ENCODE measurements at regions not wholly inside any gene's neighbourhood (a gene's known extent, or its start where the extent isn't known, plus 50 kb on each side); places are given as distances from the start of the nearest gene placed in this dataset.

DNA sequence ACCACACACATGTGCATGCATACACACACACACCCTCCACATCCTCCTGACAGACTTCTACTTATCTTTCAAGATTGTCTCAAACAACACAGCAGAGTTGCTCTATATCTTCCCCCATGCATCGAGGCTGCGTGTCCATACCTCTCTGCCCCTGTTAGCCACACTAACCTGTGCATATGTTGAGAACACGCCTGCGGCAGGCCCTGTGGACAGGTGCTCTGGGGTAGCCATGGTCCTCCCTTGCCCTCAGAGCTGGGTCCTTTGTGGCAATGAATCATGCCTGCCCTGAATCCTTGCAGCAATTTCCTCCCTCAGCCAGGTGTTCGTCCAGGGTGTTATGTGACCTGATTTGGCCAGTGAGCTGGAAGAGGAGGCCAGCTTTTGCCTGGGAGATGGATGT lies 213.3 kb downstream of the KATNAL1 start:
- Mint-ChIP-seq H3K27ac (no peak overlapping the region), H3K27me3 (ENCODE audit: insufficient read depth) (peaks cover 5% of the 10 kb centered on the region), H3K4me1 (ENCODE audit: low read depth) (no peaks in the 10 kb centered on the region), H3K36me3 (ENCODE audit: low read depth) (no peaks in the 10 kb centered on the region), H3K4me3 (no peak overlapping the region), H3K9me3 (no peaks in the 10 kb centered on the region)
- intact Hi-C loops (cut with micrococcal nuclease): no loop called here
- DNase-seq (ENCODE audit: low spot score): no peak

DNA sequence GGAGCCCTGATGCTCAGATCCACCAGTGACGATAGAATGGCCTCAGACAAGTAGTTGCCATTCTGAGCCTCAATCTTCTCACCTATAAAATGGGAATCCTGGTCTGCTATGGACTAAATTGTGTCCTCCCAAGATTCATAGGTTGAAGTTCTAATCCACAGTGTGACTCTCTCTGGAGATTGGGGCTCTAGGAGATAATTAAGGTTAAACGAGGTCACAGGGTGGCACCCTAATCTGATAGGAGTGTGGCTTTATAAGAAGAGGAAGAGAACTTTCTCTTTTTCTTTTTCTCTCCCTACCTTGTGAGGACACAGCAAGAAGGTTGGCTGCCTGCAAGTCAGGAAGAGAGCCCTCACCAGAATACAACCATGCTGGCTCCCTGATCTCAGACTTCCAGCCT lies 214.1 kb downstream of the KATNAL1 start:
- Mint-ChIP-seq H3K4me1 (ENCODE audit: low read depth) (no peaks in the 10 kb centered on the region), H3K27me3 (ENCODE audit: insufficient read depth) (peaks cover 5% of the 10 kb centered on the region), H3K36me3 (ENCODE audit: low read depth) (no peaks in the 10 kb centered on the region), H3K9me3 (no peaks in the 10 kb centered on the region), H3K27ac (no peak overlapping the region), H3K4me3 (no peak overlapping the region)
- no peak for DNase-seq (ENCODE audit: low spot score)
- intact Hi-C loops (cut with micrococcal nuclease): no loop called here

DNA sequence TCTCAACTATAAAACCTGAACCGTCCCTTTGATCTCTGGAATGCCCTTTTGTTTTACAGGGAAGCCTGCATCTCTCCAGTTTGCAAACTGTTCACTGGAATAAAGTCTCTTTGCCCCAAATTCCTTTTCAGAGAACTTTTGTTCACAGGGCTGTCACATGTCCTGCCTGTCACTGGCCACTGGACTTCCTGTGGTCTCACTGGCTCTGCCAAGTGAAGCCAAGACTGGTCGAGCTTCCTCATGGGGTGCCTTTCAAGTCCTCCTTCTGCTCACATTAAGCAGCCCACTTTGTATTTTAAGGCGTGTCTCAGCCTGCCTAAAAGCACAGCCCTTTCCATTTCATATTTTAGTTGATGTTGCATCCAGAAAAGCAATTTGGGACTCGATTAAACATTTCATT lies 215.7 kb downstream of the KATNAL1 start:
- Mint-ChIP-seq H3K27ac (no peak overlapping the region), H3K36me3 (ENCODE audit: low read depth) (no peaks in the 10 kb centered on the region), H3K4me1 (ENCODE audit: low read depth) (no peaks in the 10 kb centered on the region), H3K27me3 (ENCODE audit: insufficient read depth) (peaks cover 5% of the 10 kb centered on the region), H3K9me3 (no peaks in the 10 kb centered on the region), H3K4me3 (no peak overlapping the region)
- DNase-seq (ENCODE audit: low spot score): no peak
- intact Hi-C loops (cut with micrococcal nuclease): no loop called here

DNA sequence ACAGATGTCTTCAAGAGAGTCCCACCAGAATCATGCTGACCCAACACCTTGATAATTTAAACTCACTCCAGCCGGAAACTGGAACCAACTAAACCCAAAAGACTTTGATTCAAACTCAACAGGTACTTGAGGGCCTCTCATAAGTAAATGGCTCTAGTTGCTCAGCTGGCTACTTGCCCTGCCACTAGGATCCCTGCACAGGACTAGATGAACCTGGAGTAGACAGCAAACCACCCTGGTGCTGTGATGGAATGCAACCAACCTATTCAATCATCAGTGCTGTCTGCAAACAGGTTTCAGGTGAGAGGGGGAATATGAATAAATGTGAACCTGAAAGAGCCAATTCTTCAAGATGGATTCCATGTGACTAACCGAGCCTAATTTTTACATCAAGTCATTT lies 216.3 kb downstream of the KATNAL1 start:
- Mint-ChIP-seq H3K27ac (no peak overlapping the region), H3K27me3 (ENCODE audit: insufficient read depth) (peaks cover 4% of the 10 kb centered on the region), H3K4me1 (ENCODE audit: low read depth) (no peaks in the 10 kb centered on the region), H3K4me3 (no peak overlapping the region), H3K36me3 (ENCODE audit: low read depth) (no peaks in the 10 kb centered on the region), H3K9me3 (no peaks in the 10 kb centered on the region)
- DNase-seq (ENCODE audit: low spot score): no peak
- intact Hi-C loops (cut with micrococcal nuclease): no loop called here

DNA sequence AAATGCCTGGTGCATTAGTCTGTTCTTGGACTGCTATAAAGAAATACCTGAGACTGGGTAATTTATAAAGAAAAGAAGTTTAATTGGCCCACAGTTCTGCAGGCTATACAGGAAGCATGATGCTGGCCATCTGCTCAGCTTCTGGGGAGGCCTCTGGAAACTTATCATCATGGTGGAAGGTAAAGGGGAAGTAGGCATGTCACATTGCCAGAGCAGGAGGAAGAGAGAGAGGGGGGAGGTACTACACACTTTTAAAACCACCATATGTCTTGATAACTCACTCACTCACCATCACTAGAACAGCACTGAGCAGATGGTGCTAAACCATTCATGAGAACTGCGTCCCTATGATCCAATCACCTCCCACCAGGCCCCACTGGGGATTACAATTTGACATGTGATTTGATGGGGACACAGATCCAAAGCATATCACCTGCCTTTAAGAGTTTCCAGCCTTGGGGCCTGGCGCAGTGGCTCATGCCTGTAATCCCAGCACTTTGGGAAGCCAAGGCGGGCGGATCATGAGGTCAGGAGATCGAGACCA lies 219.0 kb downstream of the KATNAL1 start:
- Mint-ChIP-seq H3K9me3 (no peaks in the 10 kb centered on the region), H3K27me3 (ENCODE audit: insufficient read depth) (peaks cover 6% of the 10 kb centered on the region), H3K4me1 (ENCODE audit: low read depth) (no peaks in the 10 kb centered on the region), H3K4me3 (no peak overlapping the region), H3K36me3 (ENCODE audit: low read depth) (no peaks in the 10 kb centered on the region), H3K27ac (no peak overlapping the region)
- intact Hi-C loops (cut with micrococcal nuclease): no loop called here
- DNase-seq (ENCODE audit: low spot score): no peak

DNA sequence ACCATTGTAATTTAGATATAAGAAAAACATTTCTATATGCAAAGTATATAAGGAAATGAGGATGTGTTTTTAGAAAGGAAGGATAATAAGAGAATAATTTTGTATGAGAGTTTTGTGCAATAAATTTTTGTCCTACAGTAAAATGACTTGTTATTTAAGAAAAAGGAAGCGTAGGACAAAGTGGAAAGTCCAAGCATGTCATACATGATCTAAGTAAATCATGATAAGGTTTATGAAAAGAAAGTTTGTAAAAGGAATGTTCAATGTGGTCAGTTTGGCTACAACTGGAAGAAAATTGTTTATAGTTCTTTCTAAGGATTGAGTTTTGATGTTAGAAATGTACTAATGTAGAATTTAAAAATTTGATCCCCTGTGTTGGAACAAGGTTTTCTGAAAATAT lies 222.3 kb downstream of the KATNAL1 start:
- intact Hi-C loops (cut with micrococcal nuclease): no loop called here
- no peaks in the 10 kb centered on the region for H3K36me3 Mint-ChIP-seq (ENCODE audit: low read depth)

DNA sequence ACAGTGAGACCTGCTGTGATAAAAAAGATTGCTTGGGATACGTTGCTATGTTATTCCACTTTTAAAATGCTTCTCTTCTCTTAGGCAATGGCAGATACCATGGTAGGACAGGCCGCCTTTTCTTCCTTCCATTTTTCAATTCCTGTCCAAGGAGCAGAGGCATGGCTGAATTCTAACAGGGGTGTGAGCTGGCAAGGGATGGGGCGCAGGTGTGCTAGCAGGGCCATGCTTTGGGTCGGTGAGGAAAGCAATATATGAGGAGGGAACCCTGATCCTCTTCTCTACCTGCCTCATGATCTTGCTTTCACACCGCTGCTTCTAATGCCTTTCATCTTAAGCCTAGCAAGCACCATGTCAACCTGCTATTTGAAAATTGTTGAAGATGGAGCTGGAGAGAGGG lies 225.0 kb downstream of the KATNAL1 start:
- Mint-ChIP-seq H3K27me3 (ENCODE audit: insufficient read depth) (peaks cover 7% of the 10 kb centered on the region), H3K9me3 (no peaks in the 10 kb centered on the region), H3K36me3 (ENCODE audit: low read depth) (no peaks in the 10 kb centered on the region), H3K27ac (no peak overlapping the region), H3K4me3 (no peak overlapping the region), H3K4me1 (ENCODE audit: low read depth) (no peaks in the 10 kb centered on the region)
- intact Hi-C loops (cut with micrococcal nuclease): no loop called here
- no peak for DNase-seq (ENCODE audit: low spot score)

More for the DNA sequence above, 222.3 kb downstream of the KATNAL1 start:
- H3K9me3 Mint-ChIP-seq: no peaks in the 10 kb centered on the region
- H3K4me3 Mint-ChIP-seq: no peak overlapping the region
- no peaks in the 10 kb centered on the region for H3K4me1 Mint-ChIP-seq (ENCODE audit: low read depth)
- no peak overlapping the region for H3K27ac Mint-ChIP-seq
- peaks cover 6% of the 10 kb centered on the region for H3K27me3 Mint-ChIP-seq (ENCODE audit: insufficient read depth)
- DNase-seq (ENCODE audit: low spot score): no peak

DNA sequence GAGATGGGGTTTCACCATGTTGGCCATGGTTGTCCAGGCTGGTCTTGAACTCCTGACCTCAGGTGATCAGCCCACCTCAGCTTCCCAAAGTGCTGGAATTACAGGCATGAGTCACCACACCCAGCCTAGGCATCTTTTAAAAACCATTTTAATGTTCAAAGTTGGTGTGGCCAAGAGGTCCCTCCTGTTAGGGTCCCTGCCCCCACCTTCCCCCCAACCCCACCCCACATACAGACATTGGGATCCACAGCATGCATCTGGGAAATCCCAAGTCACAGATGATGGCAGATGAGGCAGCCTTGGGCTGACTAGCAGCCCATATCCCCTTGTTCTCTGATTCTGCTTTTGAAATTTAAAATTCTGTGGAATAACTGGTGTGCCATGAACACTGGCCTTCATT lies 226.0 kb downstream of the KATNAL1 start:
- Mint-ChIP-seq H3K4me3 (no peak overlapping the region), H3K4me1 (ENCODE audit: low read depth) (no peaks in the 10 kb centered on the region), H3K27ac (no peak overlapping the region), H3K36me3 (ENCODE audit: low read depth) (no peaks in the 10 kb centered on the region), H3K27me3 (ENCODE audit: insufficient read depth) (peaks cover 7% of the 10 kb centered on the region), H3K9me3 (no peaks in the 10 kb centered on the region)
- intact Hi-C loops (cut with micrococcal nuclease): no loop called here
- DNase-seq (ENCODE audit: low spot score): no peak

DNA sequence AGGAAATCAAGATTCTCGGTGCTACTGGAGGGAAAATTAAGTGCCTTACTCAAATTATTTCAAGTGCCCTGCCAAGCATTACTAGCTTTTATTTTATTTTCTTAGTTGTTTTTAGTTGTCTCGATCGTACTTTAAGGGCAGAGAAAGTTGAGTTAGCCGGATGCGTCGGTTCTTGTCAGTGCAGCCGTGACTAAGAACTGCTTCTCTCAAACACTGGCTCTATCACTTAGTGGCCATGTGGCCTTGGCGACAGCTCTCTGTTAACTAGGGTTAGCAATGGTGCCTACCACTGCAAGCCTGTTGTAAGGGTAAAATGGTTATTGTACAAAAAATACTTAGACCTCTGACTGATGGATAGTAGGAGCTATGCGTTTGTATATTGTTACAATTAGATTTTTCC lies 227.8 kb downstream of the KATNAL1 start:
- H3K4me1 Mint-ChIP-seq (ENCODE audit: low read depth): no peaks in the 10 kb centered on the region
- no peaks in the 10 kb centered on the region for H3K9me3 Mint-ChIP-seq

DNA sequence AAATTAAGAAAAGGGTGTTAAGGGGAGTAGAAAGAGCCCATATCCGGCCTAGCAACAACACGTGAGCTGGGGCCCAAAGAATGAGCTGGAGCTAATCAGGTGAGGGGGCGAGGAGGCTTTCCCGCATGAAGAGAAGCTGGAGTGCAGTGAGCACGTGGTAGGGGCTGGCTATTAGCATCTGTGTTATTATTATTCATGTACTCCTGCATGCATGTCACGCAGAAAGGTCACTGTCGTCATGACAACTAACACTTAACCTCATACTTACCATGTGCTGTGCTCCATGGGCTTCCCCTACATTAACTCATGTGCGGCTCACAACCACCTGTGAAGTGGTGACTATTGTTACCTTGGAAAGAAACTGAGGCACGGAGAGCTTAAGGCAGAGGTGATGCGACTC lies 227.6 kb upstream of the UBL3 start:
- H3K27me3 Mint-ChIP-seq (ENCODE audit: insufficient read depth): peaks cover 1% of the 10 kb centered on the region
- H3K36me3 Mint-ChIP-seq (ENCODE audit: low read depth): no peaks in the 10 kb centered on the region
- H3K4me1 Mint-ChIP-seq (ENCODE audit: low read depth): no peaks in the 10 kb centered on the region
- intact Hi-C loops (cut with micrococcal nuclease): no loop called here
- DNase-seq (ENCODE audit: low spot score): no peak
- H3K27ac Mint-ChIP-seq: no peak overlapping the region
- H3K9me3 Mint-ChIP-seq: no peaks in the 10 kb centered on the region
- H3K4me3 Mint-ChIP-seq: no peak overlapping the region

More for the DNA sequence above, 227.8 kb downstream of the KATNAL1 start:
- Mint-ChIP-seq H3K4me3 (no peak overlapping the region), H3K36me3 (ENCODE audit: low read depth) (no peaks in the 10 kb centered on the region), H3K27me3 (ENCODE audit: insufficient read depth) (peaks cover 7% of the 10 kb centered on the region), H3K27ac (no peak overlapping the region)
- intact Hi-C loops (cut with micrococcal nuclease): no loop called here
- DNase-seq (ENCODE audit: low spot score): no peak

DNA sequence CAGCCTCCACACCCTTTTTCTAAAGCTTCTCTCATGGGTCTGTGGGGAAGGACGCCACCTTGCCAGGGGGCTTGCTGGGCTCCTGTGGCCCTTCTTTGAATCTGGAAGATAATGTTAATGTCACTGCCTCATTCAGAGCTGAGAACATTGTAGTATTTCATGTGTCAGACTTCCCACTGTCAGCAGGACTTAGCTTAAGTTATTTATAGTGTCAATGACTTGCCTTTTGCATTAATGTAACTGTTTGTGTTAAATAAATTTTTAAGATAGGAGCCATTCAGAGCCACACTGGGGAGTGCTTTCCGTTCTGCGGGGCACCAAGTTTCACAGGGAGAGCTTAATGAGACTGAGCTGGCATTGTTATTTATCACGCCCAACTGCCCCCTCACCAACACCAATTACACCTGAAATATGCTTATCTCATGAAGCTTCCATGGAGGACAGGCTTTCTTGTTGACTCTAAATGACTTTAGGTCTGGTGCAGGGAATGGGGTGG lies 226.9 kb upstream of the UBL3 start:
- no peaks in the 10 kb centered on the region for H3K36me3 Mint-ChIP-seq (ENCODE audit: low read depth)
- H3K4me3 Mint-ChIP-seq: no peak overlapping the region
- H3K9me3 Mint-ChIP-seq: no peaks in the 10 kb centered on the region
- peaks cover 1% of the 10 kb centered on the region for H3K27me3 Mint-ChIP-seq (ENCODE audit: insufficient read depth)
- intact Hi-C loops (cut with micrococcal nuclease): no loop called here
- H3K4me1 Mint-ChIP-seq (ENCODE audit: low read depth): no peaks in the 10 kb centered on the region
- no peak for DNase-seq (ENCODE audit: low spot score)
- H3K27ac Mint-ChIP-seq: no peak overlapping the region

DNA sequence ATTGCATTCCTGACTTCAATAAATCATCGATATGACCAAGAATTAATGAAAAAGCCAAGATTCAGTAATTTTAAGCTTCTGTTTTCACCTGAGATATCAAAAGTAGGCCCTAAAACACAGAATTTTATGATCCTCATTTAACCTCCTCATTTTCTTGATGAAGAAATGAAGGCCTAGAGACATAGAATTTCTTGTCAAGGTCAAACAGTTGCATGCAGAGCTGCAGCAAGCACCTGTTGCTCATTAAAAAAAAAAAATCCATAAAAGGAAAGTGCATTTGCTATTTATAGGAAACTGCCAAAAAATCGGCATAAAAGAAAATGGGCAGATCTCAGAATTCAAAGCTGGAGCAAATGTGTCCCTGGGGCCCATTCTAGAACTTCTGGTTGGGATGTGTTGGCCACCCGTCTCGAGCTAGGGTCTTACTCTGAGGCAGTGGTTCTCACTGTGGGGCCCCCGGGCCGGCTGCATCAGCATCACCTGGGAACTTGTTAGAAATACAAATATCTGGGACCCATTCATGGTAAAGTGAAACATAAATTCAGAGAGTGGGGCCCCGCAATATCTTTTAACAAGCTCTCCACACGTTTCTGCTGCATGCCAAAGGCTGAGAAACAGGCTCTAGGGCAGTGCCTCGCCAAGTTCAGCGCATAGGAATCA lies 224.7 kb upstream of the UBL3 start:
- H3K4me1 Mint-ChIP-seq (ENCODE audit: low read depth): no peaks in the 10 kb centered on the region
- intact Hi-C loops (cut with micrococcal nuclease): no loop called here
- peaks cover 1% of the 10 kb centered on the region for H3K27me3 Mint-ChIP-seq (ENCODE audit: insufficient read depth)
- no peaks in the 10 kb centered on the region for H3K9me3 Mint-ChIP-seq
- no peaks in the 10 kb centered on the region for H3K36me3 Mint-ChIP-seq (ENCODE audit: low read depth)
- no peak overlapping the region for H3K27ac Mint-ChIP-seq
- no peak overlapping the region for H3K4me3 Mint-ChIP-seq
- DNase-seq (ENCODE audit: low spot score): no peak

DNA sequence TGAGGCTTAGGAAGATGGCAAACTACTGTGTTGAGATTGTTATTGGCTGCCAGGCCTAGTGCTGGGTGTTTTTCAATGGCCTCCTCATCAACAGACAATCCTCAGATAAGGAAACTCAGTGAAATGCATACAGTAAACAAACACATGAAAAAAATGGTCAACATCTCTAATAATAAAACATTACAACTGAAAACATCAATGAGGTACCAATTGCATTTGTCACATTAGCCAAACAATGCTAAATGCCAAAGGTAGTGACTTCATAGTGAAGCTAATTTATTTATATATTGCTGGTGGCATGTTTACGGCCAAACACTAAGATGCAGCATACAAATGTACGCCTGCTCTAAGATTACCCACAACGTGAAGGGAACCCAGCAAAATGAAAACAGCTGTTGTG lies 224.0 kb upstream of the UBL3 start:
- no peaks in the 10 kb centered on the region for H3K36me3 Mint-ChIP-seq (ENCODE audit: low read depth)
- no peak overlapping the region for H3K4me3 Mint-ChIP-seq
- intact Hi-C loops (cut with micrococcal nuclease): no loop called here
- DNase-seq (ENCODE audit: low spot score): no peak
- no peaks in the 10 kb centered on the region for H3K4me1 Mint-ChIP-seq (ENCODE audit: low read depth)
- no peak overlapping the region for H3K27ac Mint-ChIP-seq
- no peaks in the 10 kb centered on the region for H3K9me3 Mint-ChIP-seq
- H3K27me3 Mint-ChIP-seq (ENCODE audit: insufficient read depth): peaks cover 1% of the 10 kb centered on the region

DNA sequence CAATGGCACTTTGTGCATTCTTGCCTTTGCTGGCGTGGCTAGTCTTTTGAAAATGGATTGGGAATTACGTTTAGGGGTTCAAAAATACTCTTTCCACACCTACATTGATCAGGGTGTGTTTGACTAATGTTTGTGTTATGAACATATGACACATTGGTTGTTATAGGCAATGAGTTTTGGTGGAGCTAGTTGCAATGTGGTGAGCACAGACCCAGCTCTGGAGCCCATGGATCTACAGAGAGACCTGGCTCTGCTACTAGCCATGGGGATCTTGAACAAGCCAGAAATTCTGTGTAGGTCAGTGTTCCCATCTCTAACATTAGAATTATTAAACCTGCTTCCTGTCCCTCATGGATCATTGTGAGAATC lies 222.4 kb upstream of the UBL3 start:
- DNase-seq (ENCODE audit: low spot score): no peak
- Mint-ChIP-seq H3K9me3 (no peaks in the 10 kb centered on the region), H3K27me3 (ENCODE audit: insufficient read depth) (no peaks in the 10 kb centered on the region)

More for the DNA sequence above, 222.4 kb upstream of the UBL3 start:
- no peak overlapping the region for H3K4me3 Mint-ChIP-seq
- H3K36me3 Mint-ChIP-seq (ENCODE audit: low read depth): no peaks in the 10 kb centered on the region
- H3K27ac Mint-ChIP-seq: no peak overlapping the region
- intact Hi-C loops (cut with micrococcal nuclease): no loop called here
- no peaks in the 10 kb centered on the region for H3K4me1 Mint-ChIP-seq (ENCODE audit: low read depth)
